Transverse colon (tissue), 4 donors: ENCODE measurements at regions not wholly inside any gene's neighbourhood (a gene's known extent, or its start where the extent isn't known, plus 50 kb on each side); places are given as distances from the start of the nearest gene placed in this dataset.

ENCODE experiments used
- DNase-seq: peaks from one replicate; pipeline ENCODE4 v3.0.0-alpha.2; 2019
- H3K27ac ChIP-seq, 4 donors: fragments of 200-600 bp; sonication (generic); 2 replicates each; pipeline ENCODE4 v1.5.1; 2016 to 2018; ENCODE audit warnings: inconsistent platforms in 4 of 4
- H3K27me3 ChIP-seq: fragments of 200-600 bp; sonication (generic); 2 replicates; pipeline ENCODE4 v1.5.1; 2017; ENCODE audit warnings: inconsistent platforms
- H3K36me3 ChIP-seq, 4 donors: fragments of 200-600 bp; sonication (generic); 2 replicates each; pipeline ENCODE4 v1.5.1; 2017 to 2019; ENCODE audit warnings: inconsistent platforms in 4 of 4
- H3K4me1 ChIP-seq, 4 donors: fragments of 200-600 bp; sonication (generic); 2 replicates each; pipeline ENCODE4 v1.5.1; 2017 to 2020; ENCODE audit warnings: inconsistent platforms in 4 of 4
- H3K4me3 ChIP-seq, 4 donors: fragments of 200-600 bp; sonication (generic); 1 replicate in 1 of 4; 2 replicates in 3 of 4; pipeline versions ENCODE4 v1.5.1 to v1.6.1; 2017 to 2019; ENCODE audit warnings: inconsistent platforms in 4 of 4
- H3K9me3 ChIP-seq, 2 donors: fragments of 200-600 bp; sonication (generic); 2 replicates each; pipeline ENCODE4 v1.5.1; 2017 to 2019; ENCODE audit warnings: inconsistent platforms in 2 of 2
- CTCF ChIP-seq, 5 experiments: fragments of 200-600 bp in 3 of 5; fragments of 450-650 bp in 2 of 5; sonication (generic) in 3 of 5; IDR thresholded peaks; 1 replicate in 2 of 5; 2 replicates in 3 of 5; pipeline ENCODE4 v1.5.1; 2016 to 2017; ENCODE audit warnings: antibody characterized with exemption in 5 of 5, inconsistent platforms in 3 of 5, mild to moderate bottlenecking in 2 of 5, moderate library complexity in 1 of 5
- EP300 ChIP-seq: sonication (generic); formaldehyde crosslinking; IDR thresholded peaks from one replicate; pipeline ENCODE4 v1.6.1; 2017; ENCODE audit warnings: antibody characterized with exemption, low read depth
- POLR2A ChIP-seq: fragments of 450-650 bp; IDR thresholded peaks from one replicate; pipeline ENCODE4 v1.6.1; 2016; ENCODE audit warnings: antibody characterized with exemption, mild to moderate bottlenecking, moderate library complexity
- POLR2AphosphoS5 ChIP-seq, 3 donors: sonication (generic); formaldehyde crosslinking; IDR thresholded peaks; one replicate each; pipeline ENCODE4 v1.6.1; 2016; ENCODE audit warnings: antibody characterized with exemption in 3 of 3
- WGBS, 2 donors: methylation state at CpG; one replicate each; pipeline ENCODE4 v1.1.5; 2018; ENCODE audit warnings: low coverage in 1 of 2; 5-methylcytosine and 5-hydroxymethylcytosine counted together
- in situ Hi-C, 4 donors: fragments of 200-750 bp; cut with MboI; loops; one replicate each; pipeline versions ENCODE4 v1.15.0 to v1.15.1; 2017; ENCODE audit warnings: low sequenced_read_pairs in 3 of 4, low pct_ligation_motif_present in 1 of 4, low pct_unique_long_range_greater_than_20kb in 1 of 4
- intact Hi-C: fragments of 100-400 bp; cut with DNase I; formaldehyde crosslinking; loops from one replicate; pipeline ENCODE4 v1.15.1; 2023; ENCODE audit warnings: low total_unique reads

GRCh38 chr2:136254681-136255080 is 136.7 kb upstream of the CXCR4 start:
- DNase-seq = no peak
- in situ Hi-C loops = no loop called here
- no peak for TF ChIP-seq EP300
- TF ChIP-seq CTCF (IDR thresholded peaks at IDR 0.05) = no peak
- TF ChIP-seq POLR2A = no peak
- TF ChIP-seq POLR2AphosphoS5 (IDR thresholded peaks at IDR 0.05) = no peak
- H3K27ac ChIP-seq = no peak overlapping the region
- WGBS, 2 donors = 47 to 64% methylated on average over 2 to 3 of the region's 3 CpGs
- no peak overlapping the region for H3K4me3 ChIP-seq
- intact Hi-C loops = no loop called here
- no peaks in the 10 kb centered on the region for H3K36me3 ChIP-seq
- no peaks in the 10 kb centered on the region for H3K4me1 ChIP-seq
- H3K27me3 ChIP-seq = no peaks in the 10 kb centered on the region
- H3K9me3 ChIP-seq = no peaks in the 10 kb centered on the region

- in situ Hi-C loops (no loop called here), intact Hi-C loops (no loop called here)
- peak; percentile 30 for DNase-seq
- H3K4me3 ChIP-seq = no peak overlapping the region
- H3K36me3 ChIP-seq = no peaks in the 10 kb centered on the region
- no peak for TF ChIP-seq POLR2AphosphoS5 (IDR thresholded peaks at IDR 0.05)
- no peak for TF ChIP-seq CTCF (IDR thresholded peaks at IDR 0.05)
- no peak for TF ChIP-seq EP300
- TF ChIP-seq POLR2A = no peak
- no peaks in the 10 kb centered on the region for H3K4me1 ChIP-seq
- no peak overlapping the region for H3K27ac ChIP-seq
- 93% methylated on average over 6 of the region's 6 CpGs; no CpG with 5 or more reads in 1 of the 2 donors for WGBS, 2 donors
- no peaks in the 10 kb centered on the region for H3K27me3 ChIP-seq
- H3K9me3 ChIP-seq = no peaks in the 10 kb centered on the region
Measured at GRCh38 chr2:136253288-136254004, 135.5 kb upstream of the CXCR4 start.

- Histone ChIP-seq H3K9me3 (no peaks in the 10 kb centered on the region), H3K27me3 (no peaks in the 10 kb centered on the region), H3K36me3 (no peaks in the 10 kb centered on the region), H3K4me3 (no peak overlapping the region), H3K27ac (no peak overlapping the region), H3K4me1 (no peaks in the 10 kb centered on the region)
- 72 to 88% methylated on average over 1 to 5 of the region's 5 CpGs for WGBS, 2 donors
- DNase-seq = no peak
- intact Hi-C loops = no loop called here
- TF ChIP-seq POLR2AphosphoS5 (IDR thresholded peaks at IDR 0.05) (no peak), POLR2A (no peak), EP300 (no peak), CTCF (IDR thresholded peaks at IDR 0.05) (no peak)
- in situ Hi-C loops = no loop called here
Measured at GRCh38 chr2:136251885-136252585, 134.1 kb upstream of the CXCR4 start.

- TF ChIP-seq POLR2A = no peak
- no peak for TF ChIP-seq CTCF (IDR thresholded peaks at IDR 0.05)
- no peak for TF ChIP-seq POLR2AphosphoS5 (IDR thresholded peaks at IDR 0.05)
- TF ChIP-seq EP300 = no peak
- Histone ChIP-seq H3K27me3 (no peaks in the 10 kb centered on the region), H3K4me1 (no peaks in the 10 kb centered on the region), H3K27ac (no peak overlapping the region), H3K4me3 (no peak overlapping the region), H3K36me3 (no peaks in the 10 kb centered on the region), H3K9me3 (no peaks in the 10 kb centered on the region)
- in situ Hi-C loops = no loop called here
- DNase-seq = no peak
- 60 to 69% methylated on average over 4 to 5 of the region's 5 CpGs for WGBS, 2 donors
- intact Hi-C loops = no loop called here
Measured at GRCh38 chr2:136251197-136251884, 133.4 kb upstream of the CXCR4 start.
